KMS-11 (cell line): ENCODE measurements at regions not wholly inside any gene's neighbourhood (a gene's known extent, or its start where the extent isn't known, plus 50 kb on each side); places are given as distances from the start of the nearest gene placed in this dataset.

ENCODE experiments used
- H2AFZ ChIP-seq: fragments of 200-600 bp; sonication (generic); 2 replicates; pipeline ENCODE4 v1.6.1; 2016; ENCODE audit warnings: antibody characterized with exemption, mixed run types, low read depth
- H3K27ac ChIP-seq: fragments of 200-600 bp; sonication (generic); 2 replicates; pipeline ENCODE4 v1.6.1; 2016; ENCODE audit warnings: mild to moderate bottlenecking, mixed run types
- H3K27me3 ChIP-seq: fragments of 200-600 bp; sonication (generic); 2 replicates; pipeline ENCODE4 v1.6.1; 2017; ENCODE audit warnings: mild to moderate bottlenecking, low read depth, mixed run types, moderate library complexity; ENCODE audit not compliant: insufficient read depth
- H3K36me3 ChIP-seq: fragments of 200-600 bp; sonication (generic); 2 replicates; pipeline ENCODE4 v1.6.1; 2017; ENCODE audit warnings: mild to moderate bottlenecking, mixed run types; ENCODE audit not compliant: insufficient read depth
- H3K4me1 ChIP-seq: fragments of 200-600 bp; sonication (generic); 2 replicates; pipeline ENCODE4 v1.6.1; 2016; ENCODE audit warnings: mild to moderate bottlenecking, low read depth, mixed run types; ENCODE audit not compliant: poor library complexity, severe bottlenecking
- H3K4me2 ChIP-seq: fragments of 200-600 bp; sonication (generic); 2 replicates; pipeline ENCODE4 v1.7.0; 2016; ENCODE audit warnings: mild to moderate bottlenecking, mixed run types
- H3K4me3 ChIP-seq: fragments of 200-600 bp; sonication (generic); IDR thresholded peaks from 2 replicates; pipeline ENCODE4 v1.6.1; 2017; ENCODE audit warnings: low read depth, low read length, mixed read lengths; ENCODE audit not compliant: insufficient read depth
- H3K79me2 ChIP-seq: fragments of 200-600 bp; sonication (generic); 2 replicates; pipeline ENCODE4 v1.6.1; 2016; ENCODE audit warnings: low read depth, mixed run types; ENCODE audit not compliant: insufficient read depth
- H3K9ac ChIP-seq: fragments of 200-600 bp; sonication (generic); 2 replicates; pipeline ENCODE4 v1.6.1; 2016; ENCODE audit warnings: mild to moderate bottlenecking, mixed run types
- H4K20me1 ChIP-seq: fragments of 200-600 bp; sonication (generic); 2 replicates; pipeline ENCODE4 v1.6.1; 2016; ENCODE audit warnings: mild to moderate bottlenecking, mixed run types; ENCODE audit not compliant: insufficient read depth
- TF ChIP-seq, protein P1 (sequence below): fragments of 200-600 bp; sonication (generic); conservative IDR thresholded peaks from 2 replicates; pipeline ENCODE4 v1.6.1; 2017; ENCODE audit warnings: low read depth, mild to moderate bottlenecking, antibody characterized with exemption, low read length, moderate library complexity, mixed read lengths

DNA sequence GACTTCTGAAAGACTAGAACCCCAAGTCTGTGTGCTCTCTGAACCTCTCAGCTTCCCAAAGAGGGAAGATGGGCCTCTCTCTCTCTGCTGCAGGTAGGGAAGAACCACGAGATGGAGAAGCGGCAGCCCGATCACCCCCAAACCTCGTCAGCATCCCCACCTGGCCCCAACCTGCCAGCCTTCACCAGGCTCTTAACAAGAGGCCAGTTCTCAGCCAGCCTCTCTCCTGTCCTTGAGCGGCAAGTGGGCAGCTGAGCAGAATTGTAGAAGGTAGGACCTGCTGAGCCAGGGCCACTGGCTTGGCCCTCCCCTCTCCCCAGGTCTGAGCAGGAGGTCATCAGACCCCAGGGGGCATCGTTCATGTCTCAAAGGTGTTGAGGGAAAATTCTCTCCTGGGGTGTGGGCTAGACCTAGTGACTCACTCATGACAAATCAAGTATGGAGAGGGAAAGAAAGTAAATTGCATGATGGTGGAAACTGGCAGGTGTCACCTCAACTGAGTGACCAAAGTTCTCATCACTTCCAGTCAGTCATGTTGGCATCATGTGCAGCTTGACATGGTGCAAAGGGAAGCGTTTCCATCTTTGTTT is 92.0 kb upstream of the GPR26 start:
- Histone ChIP-seq H3K36me3 (no peaks in the 10 kb centered on the region), H3K4me3 (no peak overlapping the region), H3K79me2 (no peaks in the 10 kb centered on the region), H3K4me1 (peaks cover 3% of the 10 kb centered on the region), H2AFZ (no peak overlapping the region), H3K9ac (no peak overlapping the region), H4K20me1 (no peaks in the 10 kb centered on the region), H3K4me2 (no peak overlapping the region), H3K27me3 (no peaks in the 10 kb centered on the region), H3K27ac (no peak overlapping the region)
- TF ChIP-seq, protein P1, sequence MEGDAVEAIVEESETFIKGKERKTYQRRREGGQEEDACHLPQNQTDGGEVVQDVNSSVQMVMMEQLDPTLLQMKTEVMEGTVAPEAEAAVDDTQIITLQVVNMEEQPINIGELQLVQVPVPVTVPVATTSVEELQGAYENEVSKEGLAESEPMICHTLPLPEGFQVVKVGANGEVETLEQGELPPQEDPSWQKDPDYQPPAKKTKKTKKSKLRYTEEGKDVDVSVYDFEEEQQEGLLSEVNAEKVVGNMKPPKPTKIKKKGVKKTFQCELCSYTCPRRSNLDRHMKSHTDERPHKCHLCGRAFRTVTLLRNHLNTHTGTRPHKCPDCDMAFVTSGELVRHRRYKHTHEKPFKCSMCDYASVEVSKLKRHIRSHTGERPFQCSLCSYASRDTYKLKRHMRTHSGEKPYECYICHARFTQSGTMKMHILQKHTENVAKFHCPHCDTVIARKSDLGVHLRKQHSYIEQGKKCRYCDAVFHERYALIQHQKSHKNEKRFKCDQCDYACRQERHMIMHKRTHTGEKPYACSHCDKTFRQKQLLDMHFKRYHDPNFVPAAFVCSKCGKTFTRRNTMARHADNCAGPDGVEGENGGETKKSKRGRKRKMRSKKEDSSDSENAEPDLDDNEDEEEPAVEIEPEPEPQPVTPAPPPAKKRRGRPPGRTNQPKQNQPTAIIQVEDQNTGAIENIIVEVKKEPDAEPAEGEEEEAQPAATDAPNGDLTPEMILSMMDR, result no peak

DNA sequence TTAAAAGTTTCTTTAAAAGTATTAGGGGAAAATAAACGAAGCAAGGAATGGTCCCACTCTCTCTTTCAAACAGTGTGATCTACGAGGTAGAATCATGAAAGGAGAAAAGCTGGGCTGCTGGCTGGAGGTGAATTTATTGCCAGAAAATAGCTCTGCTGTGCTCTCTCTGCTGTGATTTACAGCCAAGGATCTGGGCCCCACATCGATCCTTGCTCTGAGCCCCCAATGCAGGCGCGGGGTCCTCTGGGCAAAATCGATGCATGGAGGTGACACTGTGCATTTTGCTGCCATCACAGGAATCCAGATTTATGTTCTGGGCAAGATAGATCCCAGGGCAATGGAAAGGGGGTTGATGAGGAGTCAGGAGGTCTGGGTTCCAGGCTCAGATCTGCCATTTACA is 91.0 kb upstream of the GPR26 start:
- Histone ChIP-seq H4K20me1 (no peaks in the 10 kb centered on the region), H3K4me1 (peaks cover 3% of the 10 kb centered on the region), H3K27ac (no peak overlapping the region), H3K79me2 (no peaks in the 10 kb centered on the region), H3K4me3 (no peak overlapping the region), H3K9ac (no peak overlapping the region), H3K4me2 (no peak overlapping the region), H3K36me3 (no peaks in the 10 kb centered on the region), H2AFZ (no peak overlapping the region), H3K27me3 (no peaks in the 10 kb centered on the region)
- TF ChIP-seq, protein P1, result no peak

DNA sequence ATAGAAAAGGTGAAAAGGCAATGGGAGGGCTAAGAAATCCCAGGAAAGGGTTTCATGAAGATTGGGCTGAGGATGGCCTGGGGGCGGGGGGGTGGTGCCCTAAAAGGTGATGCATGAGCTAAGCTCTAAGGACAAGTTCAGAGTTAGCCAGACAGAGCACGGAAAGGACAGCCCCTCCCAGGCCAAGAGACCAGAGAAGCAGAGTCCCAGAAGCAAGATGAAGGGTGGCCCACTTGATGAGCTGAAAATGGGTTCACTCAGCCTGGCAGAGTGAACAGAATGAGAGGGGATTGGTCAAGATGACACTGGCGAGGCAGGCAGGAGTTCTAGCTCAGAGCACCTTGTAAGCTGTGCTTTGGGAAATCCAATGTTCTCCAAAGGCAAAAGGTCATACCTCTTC is 89.4 kb upstream of the GPR26 start:
- H3K9ac ChIP-seq, result no peak overlapping the region
- TF ChIP-seq, protein P1, result no peak
- no peak overlapping the region for H3K27ac ChIP-seq
- H3K27me3 ChIP-seq, result no peaks in the 10 kb centered on the region
- no peak overlapping the region for H3K4me2 ChIP-seq
- H4K20me1 ChIP-seq, result no peaks in the 10 kb centered on the region
- H3K4me3 ChIP-seq, result no peak overlapping the region
- no peaks in the 10 kb centered on the region for H3K36me3 ChIP-seq
- no peak overlapping the region for H2AFZ ChIP-seq
- no peaks in the 10 kb centered on the region for H3K79me2 ChIP-seq
- H3K4me1 ChIP-seq, result peaks cover 3% of the 10 kb centered on the region

DNA sequence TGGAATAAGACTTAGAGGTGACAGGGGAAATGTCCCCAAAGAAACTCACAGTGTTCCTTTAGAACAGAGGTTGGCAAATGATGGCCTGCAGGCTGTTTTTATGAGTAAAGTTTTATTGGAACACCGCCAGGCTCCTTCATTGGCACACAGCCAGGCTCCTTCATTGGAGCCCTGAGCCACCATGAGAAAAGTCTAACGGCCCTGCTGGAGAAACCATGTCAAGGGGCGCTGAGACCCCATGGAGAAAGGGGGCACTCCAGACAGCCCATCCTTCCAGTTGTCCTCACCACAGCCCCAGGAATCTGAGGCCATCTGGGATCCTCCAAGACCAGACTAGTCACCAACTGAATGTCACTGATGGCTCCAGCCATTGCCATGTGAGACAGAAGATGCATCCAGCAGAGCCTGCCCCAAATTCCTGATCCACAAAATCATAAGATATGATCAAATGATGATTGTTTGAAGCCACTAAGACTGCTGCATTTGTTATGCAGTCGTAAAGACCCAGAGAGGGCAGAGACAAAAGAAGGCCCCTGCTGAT is 88.2 kb upstream of the GPR26 start:
- Histone ChIP-seq H3K36me3 (no peaks in the 10 kb centered on the region), H4K20me1 (no peaks in the 10 kb centered on the region), H2AFZ (no peak overlapping the region), H3K4me3 (no peak overlapping the region), H3K27me3 (no peaks in the 10 kb centered on the region), H3K4me1 (peaks cover 10% of the 10 kb centered on the region), H3K9ac (no peak overlapping the region), H3K79me2 (no peaks in the 10 kb centered on the region), H3K27ac (no peak overlapping the region), H3K4me2 (no peak overlapping the region)
- TF ChIP-seq, protein P1, result no peak
